GM18868 (cell line): ENCODE measurements at regions not wholly inside any gene's neighbourhood (a gene's known extent, or its start where the extent isn't known, plus 50 kb on each side); places are given as distances from the start of the nearest gene placed in this dataset.

Experiments used
- ATAC-seq: cut with Tn5 transposase; IDR thresholded peaks from one replicate; pipeline ENCODE4 v1.9.1; 2021; ENCODE audit warnings: mild to moderate bottlenecking, moderate library complexity; ENCODE audit not compliant: unreplicated experiment

DNA sequence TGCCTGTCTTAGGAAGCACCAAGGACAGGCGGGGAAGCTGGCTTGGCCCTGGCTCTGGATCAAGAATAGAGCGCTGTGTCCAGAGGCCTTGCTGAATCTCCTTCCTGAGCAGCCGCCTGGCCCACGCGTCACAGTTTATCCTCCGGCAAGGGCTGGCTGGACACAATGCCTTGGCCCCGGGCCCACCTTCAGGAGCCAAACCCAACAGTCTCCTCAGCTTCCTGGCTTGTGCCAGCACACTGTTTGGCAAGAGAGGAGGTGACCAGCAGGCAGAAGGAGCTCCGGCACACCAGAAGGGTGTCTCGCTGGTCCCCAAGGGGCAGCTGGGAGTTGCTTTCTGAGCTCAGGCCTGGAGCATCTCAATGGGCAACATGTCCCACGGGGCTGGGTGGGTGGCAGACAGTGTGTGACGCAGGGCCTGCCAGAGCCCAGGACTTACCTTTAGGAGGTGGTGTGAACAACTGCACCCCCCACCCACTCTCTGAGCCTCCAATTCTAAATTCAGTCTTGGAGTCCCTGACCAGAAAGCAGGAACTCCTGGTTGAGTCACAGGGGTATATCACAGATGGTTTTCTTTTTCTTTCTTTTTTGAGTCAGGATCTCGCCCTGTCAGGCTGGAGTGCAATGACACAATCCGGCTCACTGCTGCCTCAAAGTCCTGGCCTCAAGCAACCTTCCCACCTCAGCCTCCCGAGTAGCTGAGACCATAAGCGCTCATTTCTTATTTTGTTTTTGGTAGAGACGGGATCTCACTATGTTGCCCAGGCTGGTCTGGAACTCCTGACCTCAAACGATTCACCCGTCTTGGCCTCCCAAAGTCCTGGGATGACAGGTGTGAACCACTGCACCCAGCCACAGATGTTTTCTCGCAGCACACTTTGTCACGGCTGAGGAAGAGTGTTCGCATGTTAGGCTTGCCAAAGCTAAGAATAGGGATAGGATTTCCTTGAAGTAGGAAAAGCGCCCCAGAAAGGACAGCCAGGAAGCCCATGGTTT, 361.2 kb downstream of the BCOR start:
- ATAC-seq, result no peak

DNA sequence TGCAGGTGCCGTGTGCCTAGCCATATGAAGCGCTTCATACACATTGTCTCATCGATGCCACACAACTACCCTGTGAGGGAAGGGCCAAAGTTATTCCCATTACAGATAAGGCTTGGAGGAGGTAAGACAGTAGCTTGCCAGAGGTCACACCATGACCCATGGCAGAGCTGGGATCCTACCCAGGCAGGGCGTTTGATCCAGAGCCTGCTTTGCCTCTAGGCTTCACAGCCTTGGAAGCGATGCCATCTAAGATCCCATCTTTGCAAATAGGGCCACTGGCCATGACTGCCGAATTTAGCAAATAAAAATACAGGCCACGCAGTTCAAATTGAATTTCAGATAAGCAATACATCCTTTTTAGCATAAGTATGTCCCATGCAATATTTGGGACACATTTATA, 358.2 kb downstream of the BCOR start:
- no peak for ATAC-seq

DNA sequence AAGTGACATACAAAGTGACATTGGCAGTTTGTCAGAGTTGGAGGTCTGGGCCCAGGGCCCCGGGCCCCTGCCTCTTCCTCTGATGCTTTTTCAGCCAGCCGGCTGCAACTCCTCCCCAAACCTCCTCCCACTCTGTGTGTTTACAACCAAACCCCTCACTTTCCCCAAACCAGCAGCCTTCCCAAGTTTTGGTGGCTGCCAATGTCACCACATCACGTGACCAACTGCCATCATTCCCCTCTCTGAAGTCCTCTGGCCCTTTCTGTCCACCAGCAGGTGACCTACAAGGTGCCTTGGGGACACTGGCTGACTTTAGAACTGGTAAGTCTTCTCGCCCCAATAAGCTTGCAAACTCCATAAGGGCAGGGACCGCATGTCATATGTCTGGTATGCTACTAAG, 357.7 kb downstream of the BCOR start:
- no peak for ATAC-seq

DNA sequence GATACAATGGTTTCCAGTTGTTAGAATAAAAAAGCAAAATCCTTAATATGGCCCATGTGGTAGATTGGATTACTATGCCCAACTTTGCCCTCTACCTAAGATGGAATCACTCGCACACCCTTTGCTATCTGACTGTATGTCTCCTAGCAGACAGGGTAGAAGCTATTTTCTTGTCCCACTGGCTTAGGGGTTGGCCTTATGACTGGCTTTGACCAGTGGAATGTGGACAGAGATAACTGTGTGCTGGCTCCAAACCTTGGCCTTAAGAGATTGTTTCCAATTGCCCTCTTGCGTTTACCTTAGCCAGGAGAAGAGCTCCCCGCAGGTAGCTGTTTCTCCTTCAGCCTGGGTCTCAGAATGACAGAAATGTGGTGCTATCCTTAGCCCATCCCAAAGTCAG, 355.9 kb downstream of the BCOR start:
- no peak for ATAC-seq

DNA sequence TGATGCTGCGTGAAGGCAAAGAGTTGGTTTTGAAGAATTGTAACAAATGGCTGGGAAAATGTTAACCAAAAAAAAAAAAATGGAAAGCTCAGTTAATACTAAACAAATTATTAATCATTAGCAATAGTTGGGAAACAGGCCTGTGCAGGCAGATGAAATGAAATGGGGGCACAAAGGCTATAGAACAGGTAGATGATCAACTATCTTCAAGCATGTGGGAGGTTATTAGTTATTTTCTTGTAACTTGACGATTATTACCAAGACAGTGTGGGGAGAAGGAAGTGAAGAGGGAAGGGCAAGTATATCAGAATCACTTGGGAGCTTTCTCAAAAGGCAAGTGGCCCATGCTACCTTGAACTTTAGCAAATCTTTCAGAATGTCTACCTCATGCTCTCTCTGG, 351.9 kb downstream of the BCOR start:
- no peak for ATAC-seq

DNA sequence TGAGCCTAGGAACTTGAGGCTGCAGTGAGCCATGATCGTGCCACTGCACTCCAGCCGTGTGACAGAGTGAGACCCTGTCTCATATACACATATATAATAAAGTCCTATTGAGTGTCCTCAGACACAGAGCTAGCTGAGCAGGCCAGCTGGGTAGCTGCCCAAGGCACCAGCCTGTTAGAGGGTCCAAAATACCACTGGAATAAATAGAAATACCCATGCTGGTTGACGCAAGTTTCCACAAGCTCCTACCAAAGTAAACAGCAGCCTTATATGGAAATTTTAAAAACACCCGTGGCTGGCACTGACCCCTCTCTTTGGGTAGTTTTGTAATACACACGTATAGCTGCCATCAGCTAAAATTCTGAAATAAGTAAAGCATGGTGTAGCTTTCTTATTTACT, 348.6 kb downstream of the BCOR start:
- ATAC-seq, result no peak

DNA sequence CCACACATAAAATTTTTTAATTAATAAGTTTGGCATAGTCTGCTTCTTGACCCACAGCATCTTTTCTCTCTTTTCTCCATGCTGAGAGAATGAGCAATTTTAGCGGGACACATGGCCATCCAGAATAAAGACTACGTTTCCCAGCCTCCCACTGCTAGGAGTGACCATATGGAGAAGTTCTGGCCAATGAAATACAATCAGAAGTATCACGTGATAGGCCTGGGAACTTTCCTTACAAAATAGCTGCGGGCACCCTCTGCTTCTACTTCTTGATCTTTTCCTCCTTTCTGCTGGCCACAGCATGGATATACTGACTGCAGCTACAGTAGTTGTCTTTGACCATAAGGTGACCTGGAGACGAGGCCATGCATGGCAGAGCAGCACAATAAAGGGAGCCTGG, 348.0 kb downstream of the BCOR start:
- no peak for ATAC-seq

DNA sequence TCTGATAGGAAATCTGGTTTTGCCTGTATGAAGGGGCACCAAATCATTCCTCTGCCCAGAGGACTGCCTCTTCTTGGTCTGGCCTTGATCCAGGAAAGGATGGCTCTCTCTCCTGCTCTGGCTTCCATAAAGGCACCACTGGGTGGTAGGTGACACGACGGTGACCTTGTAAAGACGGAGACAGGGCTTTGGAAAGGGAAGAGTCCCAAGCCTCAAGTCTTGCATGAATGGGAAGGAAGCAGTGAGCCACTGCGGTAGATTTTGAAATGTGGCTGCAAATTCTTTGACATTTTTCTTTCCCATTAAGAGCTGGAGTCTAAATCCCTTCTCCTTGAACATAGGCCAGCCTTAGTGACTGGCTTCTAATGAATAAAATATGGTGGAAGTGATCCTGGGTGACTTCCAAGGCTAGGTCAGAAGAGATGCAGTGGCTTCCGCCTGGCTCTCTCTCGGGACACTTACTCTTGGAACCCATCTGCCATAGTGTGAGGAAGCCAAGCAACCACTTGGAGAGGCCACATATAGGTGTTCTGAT, 347.4 kb downstream of the BCOR start:
- ATAC-seq, result no peak

DNA sequence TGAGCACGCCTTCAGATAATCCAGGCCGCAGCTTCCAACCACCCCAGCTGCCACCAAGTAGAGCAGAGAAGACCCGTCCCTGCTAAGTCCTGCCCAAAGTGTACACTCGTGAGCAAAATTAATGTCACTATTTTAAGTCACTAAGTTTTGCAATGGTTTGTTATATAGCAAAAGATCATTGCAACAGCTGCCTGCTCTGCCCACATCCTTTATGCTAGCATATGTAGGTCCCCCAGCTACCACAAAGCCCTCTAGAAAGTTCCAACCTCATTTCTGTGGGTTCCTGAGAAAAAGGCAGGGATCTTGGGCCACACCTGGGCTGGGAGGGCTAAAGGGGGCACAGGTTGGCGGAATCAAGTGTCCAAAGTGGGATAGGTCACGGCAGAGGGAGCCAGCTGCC, 346.9 kb downstream of the BCOR start:
- ATAC-seq, result no peak

DNA sequence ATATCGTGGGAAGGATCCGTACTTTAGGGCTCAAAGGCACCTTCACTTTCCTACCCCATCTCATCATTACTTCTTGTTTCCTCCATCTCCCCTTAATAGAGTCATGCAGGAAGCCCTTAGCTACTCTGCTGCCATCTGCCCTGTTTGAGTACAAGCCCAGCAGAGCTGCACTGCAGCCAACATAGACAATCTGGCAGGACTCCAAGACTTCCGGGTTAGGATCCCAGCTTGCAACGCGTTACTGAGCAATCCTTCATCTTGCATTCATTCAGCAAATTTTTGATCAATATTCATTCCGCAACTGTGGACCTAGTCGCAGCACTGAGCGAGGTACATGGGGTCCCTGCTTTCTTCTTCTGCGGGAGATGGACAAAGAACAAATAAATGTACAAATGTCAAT, 344.9 kb downstream of the BCOR start:
- ATAC-seq, result no peak

DNA sequence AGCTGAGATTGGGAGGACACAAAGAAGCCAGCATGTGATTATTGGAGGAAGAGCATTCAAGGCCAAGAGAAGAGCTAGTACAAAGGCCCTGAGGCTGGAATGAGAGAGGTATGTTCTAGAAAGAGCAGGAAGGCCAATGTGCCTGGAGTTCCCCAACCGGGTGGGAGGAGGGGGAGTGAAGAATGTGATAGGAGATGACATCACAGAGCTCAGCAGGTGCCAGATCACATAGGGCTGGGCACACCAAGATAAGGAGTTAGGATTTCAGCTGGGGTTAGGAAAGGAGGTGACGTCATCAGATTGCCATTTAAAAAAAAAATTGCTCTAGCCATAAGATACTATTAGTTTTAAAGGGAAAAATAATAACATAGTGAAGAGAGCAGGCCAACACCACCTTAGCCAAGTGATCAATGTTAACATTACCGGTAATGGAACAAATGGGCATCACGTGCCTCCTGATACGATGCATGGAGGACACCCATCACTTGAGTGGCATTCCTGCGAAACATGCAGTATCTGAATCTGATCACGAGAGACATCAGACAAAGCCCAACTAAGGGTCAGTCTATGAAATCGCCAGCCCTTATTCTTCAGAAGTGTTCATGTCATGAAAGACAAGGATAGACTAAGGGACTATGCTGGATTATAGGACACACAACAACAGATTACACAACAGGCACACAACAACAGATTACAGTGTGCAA, 344.3 kb downstream of the BCOR start:
- ATAC-seq, result no peak

DNA sequence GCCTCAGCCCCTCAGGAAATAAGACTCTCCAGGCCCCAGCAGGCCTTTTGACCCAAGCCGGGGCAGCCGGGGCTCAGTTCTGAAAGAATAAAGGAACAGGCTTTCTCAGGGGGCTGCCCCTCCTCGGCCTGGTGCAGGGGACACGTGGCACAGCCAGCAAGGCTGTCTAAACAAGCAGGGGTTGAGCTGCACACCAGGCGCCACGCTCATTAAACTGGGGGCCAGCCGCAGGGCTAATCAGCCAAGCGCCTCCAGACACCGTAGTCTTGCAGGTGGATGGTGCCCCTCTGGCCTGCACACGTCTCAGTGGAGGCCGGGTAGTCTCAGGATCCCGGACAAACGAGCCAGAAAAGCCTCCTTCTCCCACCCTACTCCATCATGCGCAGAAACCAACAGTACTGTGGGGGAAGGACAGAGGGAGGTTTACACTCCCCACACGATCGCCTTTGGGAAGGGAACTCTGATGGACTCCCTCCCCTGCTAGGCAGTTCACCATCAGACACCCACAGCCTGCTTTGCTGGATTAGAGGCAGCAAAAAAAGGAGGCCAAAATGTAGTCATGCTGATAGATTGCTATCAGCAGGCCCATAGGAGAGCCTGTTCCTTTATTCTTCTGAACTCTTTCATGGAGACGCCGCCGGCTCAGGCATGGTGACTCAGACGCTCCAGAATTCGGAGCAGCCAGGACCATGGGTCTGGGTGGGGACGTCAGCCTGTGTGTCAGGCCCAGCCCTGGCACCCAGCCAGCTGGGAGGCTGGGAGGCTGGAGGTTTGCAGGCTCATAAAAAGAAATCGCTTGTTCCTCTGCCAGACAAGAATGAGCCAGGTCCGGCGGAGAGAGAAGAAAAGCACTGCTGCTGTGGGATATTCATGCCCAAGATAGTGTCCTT, 342.4 kb downstream of the BCOR start:
- ATAC-seq, result no peak

DNA sequence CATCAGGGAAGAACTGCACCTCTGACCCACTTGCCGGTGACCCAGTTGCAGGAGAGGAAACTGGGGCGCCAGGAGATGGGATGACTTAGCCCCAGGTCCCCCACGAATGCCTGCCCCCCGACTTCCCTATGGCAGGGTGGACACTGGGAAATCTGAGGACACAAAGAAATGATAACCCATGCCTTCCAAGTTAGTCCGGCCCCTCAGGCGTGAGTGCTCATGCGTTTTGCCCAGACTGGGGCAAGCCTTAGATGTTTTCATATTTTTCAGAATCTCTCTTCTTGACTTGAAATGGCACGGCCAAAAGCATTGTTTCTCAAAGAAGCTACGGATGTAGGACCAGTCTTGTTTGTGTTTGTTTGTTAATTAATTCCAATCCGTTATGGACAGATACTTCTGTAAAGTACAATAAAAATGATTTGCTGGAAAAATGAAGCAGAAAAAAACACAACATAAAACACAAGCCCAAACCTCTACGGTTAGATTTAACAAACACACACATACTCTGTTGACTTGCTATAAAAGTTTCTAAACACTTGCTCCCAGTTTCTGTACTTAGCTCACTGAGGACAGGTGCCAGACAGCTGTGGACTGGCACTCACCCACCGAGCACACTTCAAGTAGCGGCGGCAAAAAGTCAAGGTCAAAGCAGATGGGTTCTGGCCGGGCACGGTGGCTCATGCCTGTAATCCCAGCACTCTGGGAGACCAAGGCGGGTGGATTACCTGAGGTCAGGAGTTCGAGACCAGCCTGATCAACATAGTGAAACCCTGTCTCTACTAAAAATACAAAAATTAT, 341.5 kb downstream of the BCOR start:
- no peak for ATAC-seq

DNA sequence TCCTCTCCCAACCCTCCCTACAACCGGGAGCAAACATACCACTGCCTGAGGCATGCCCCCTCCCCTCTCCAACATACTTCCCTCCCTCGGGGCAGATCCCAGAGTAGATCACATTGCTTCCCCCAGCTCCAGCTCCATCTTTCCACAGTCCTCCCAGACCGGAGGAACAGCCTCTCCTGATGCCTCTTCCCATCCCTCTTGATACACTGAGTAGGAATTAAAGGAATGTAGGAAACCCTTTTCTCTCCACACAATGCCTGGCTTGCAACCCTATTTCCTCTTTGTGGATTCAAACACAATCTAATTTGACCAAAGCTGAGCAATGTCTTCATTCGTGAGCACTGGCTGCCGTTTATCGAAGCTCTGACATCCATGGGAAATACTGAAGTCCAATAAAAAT, 339.8 kb downstream of the BCOR start:
- no peak for ATAC-seq

DNA sequence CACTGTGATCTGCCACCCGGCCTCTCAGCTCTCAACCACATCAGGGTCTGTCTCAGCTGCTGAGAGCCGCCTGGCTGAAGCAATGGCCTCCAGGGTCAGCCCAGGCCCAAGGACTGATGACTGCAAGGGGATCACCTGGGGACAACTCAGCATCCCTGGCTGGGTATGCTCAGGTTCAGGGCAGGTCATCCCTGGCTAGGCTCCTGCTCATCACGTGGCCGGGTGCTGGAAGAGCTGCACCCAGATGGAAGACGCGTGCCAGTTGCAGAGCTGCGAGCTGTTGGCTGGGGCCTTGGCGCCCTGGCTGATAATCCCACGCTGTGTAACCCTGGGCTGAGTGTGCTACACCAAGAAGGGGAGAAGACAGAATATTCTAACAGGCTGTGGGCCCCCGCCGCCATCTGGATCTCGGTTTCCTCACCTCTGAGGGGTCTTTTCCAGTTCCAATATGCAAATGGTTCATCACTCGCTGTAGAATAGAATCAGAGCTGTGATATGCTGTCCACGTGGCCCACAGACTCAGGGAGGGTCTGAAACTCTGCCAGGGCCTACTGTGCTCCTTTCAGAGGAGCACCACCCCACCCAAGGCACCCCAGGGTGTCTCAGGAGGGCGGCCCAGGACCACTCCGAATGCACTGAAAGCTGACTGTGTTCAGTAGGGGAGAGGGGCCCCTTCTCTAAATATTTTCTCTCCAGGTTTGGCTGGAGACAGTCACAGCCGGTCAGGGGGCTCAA, 338.8 kb downstream of the BCOR start:
- ATAC-seq, result no peak

DNA sequence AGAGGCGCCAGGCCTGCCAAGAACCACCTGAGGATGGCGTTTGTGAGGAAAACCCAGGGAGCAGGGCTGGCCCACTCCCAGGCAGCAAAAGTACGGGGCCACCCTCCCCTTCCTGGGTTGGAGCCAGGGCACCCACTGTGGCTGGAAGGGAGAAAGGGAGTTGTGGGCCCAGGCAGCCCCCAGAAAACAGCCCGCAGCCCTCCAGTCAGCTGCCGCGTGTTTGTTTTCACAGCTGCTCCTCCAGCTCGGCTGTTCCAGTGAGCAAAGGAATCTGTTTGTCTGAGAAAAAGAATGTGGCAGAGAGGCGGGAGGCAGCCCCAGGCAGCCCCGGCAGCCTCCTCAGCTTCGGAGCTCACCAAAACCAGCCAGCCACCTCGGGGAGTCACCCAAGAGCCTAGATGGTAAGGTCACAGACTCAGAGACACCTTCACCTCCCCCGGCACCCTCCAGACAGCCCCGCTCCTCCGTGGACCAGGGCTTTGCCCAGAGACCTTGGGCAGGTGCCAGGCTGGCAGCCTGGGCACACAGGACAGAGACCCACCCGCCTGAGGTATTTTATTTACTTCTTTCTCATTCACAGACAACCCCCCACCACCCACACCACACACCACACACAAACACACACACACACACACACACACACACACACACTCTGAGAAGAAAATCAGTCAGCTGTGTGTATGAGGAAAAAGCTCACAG, 338.1 kb downstream of the BCOR start:
- ATAC-seq, result no peak

DNA sequence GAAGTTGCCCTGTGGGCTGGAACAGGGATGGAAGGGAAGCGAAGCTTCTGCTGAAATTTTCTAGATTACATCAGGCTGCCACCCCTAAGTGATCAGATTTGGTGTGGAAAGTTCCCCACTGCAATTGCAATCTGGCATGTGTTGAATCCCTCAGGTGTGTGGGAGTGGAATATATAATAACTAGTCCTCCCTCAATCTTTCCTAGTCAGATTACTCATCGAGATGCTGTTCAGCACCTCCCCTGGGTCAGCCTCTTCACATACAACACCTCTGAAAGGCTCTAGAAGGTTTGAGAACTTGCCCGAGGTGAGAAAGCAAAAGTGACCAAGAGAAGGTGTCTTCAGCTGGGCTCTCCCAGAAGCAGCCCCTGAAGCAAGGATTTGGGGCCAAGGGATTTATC, 336.8 kb downstream of the BCOR start:
- ATAC-seq, result no peak

DNA sequence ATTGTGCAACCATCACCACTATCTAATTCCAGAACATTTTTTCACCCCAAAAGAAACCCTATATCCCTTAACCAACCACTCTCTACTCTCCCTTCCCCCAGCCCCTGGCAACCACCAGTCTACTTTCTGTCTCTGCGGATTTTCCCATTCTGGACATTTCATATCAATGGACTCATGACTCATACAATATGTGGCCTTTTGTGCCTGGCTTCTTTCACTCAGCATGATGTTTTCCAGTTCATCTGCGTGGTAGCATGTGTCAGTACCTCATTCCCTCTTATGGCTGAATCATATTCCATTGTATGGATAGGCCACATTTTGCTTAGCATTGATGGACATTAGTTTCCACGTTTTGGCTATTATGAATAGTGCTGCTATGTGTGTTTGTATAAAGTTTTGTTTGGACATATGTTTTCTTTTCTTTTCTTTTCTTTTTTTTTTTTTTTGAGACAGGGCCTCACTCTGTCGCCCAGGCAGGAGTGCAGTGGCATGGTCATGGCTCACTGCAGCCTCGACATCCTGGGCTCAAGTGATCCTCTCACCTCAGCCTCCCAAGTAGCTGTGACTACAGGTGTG, 335.4 kb downstream of the BCOR start:
- no peak for ATAC-seq
